ENCODE measurements at regions not wholly inside any gene's neighbourhood (a gene's known extent, or its start where the extent isn't known, plus 50 kb on each side); places are given as distances from the start of the nearest gene placed in this dataset.

- WGBS, 2 donors = 89 to 96% methylated on average over 4 of the region's 4 CpGs
Measured at GRCh38 chr11:119904531-119905035, 175.6 kb upstream of the NECTIN1 start.

DNA sequence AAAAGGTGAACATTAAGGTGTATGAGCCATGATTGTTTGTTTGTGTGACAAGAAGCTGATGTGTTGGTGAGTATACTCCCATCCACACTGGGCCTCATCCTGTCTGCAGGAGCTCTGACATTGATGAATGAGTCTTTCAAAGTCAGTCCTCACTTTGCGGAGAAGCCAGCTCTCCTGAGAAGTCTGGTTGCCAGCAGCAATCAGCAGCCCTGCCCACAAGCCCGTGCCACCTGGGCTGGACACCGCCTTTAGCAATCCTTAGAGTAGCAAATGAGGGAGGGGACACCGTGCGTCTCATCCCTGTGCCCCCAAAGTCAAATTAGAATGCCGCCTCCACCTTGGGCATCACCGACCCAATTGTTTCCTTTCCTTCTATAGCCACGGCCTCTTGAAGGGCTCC lies 174.8 kb upstream of the NECTIN1 start:
- Histone ChIP-seq H3K9me3 (ENCODE audit: control insufficient read depth in 4 of 4, insufficient read depth in 3 of 4, low read length in 3 of 4) (no peaks in the 10 kb centered on the region), H3K4me3 (no peak overlapping the region), H3K36me3 (ENCODE audit: control insufficient read depth in 4 of 4, insufficient read depth in 4 of 4, low read length in 4 of 4) (no peaks in the 10 kb centered on the region), H3K4me1 (ENCODE audit: control insufficient read depth in 5 of 5, insufficient read depth in 5 of 5, low read length in 5 of 5) (peaks cover 0 to 15% (median 3%) of the 10 kb centered on the region in 5 donors), H3K27ac (ENCODE audit: low read depth in 1 of 2, low read length in 1 of 2) (no peak overlapping the region), H3K9ac (ENCODE audit: insufficient read depth in 1 of 2, low read length in 2 of 2) (no peak overlapping the region), H3K27me3 (ENCODE audit: control insufficient read depth in 3 of 3, insufficient read depth in 3 of 3, low read length in 2 of 3) (no peaks in the 10 kb centered on the region)
- 87 to 89% methylated on average over 8 of the region's 8 CpGs for WGBS, 2 donors
- TF ChIP-seq CTCF (IDR thresholded peaks at IDR 0.05; ENCODE audit: control extremely low read depth, extremely low read depth) = no peak
- DNase-seq (no peak), ATAC-seq (ENCODE audit: insufficient read depth, low FRiP score) (no peak)

More at GRCh38 chr11:119904531-119905035, 175.6 kb upstream of the NECTIN1 start:
- no peaks in the 10 kb centered on the region for H3K9me3 ChIP-seq (ENCODE audit: control insufficient read depth in 4 of 4, insufficient read depth in 3 of 4, low read length in 3 of 4)
- H3K4me3 ChIP-seq = no peak overlapping the region
- no peaks in the 10 kb centered on the region for H3K27me3 ChIP-seq (ENCODE audit: control insufficient read depth in 3 of 3, insufficient read depth in 3 of 3, low read length in 2 of 3)
- H3K4me1 ChIP-seq (ENCODE audit: control insufficient read depth in 5 of 5, insufficient read depth in 5 of 5, low read length in 5 of 5) = peaks cover 0 to 15% (median 3%) of the 10 kb centered on the region in 5 donors
- ATAC-seq (ENCODE audit: insufficient read depth, low FRiP score) = no peak
- DNase-seq = no peak
- no peak overlapping the region for H3K27ac ChIP-seq (ENCODE audit: low read depth in 1 of 2, low read length in 1 of 2)
- H3K36me3 ChIP-seq (ENCODE audit: control insufficient read depth in 4 of 4, insufficient read depth in 4 of 4, low read length in 4 of 4) = no peaks in the 10 kb centered on the region
- H3K9ac ChIP-seq (ENCODE audit: insufficient read depth in 1 of 2, low read length in 2 of 2) = no peak overlapping the region
- no peak for TF ChIP-seq CTCF (IDR thresholded peaks at IDR 0.05; ENCODE audit: control extremely low read depth, extremely low read depth)

DNA sequence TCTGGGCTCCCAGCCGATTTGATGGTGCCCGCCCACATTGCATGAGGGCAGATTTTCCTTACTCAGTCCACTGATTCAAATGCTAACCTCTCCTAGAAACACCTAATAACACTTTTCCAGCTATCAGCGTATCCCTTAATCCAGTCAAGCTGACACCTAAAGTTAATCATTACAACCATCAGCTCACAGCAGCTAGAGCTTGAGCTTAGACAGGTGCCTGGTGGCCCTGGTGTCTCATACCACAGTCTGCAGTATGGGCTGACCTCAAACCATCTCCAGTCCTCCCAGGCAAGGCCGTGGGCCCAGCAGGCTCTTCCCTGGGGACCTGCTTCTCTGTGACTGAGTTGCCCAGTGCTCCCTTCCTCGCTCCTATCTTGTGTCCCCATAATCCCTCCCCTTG lies 174.4 kb upstream of the NECTIN1 start:
- no peak overlapping the region for H3K27ac ChIP-seq (ENCODE audit: low read depth in 1 of 2, low read length in 1 of 2)
- no peaks in the 10 kb centered on the region for H3K27me3 ChIP-seq (ENCODE audit: control insufficient read depth in 3 of 3, insufficient read depth in 3 of 3, low read length in 2 of 3)
- no peaks in the 10 kb centered on the region for H3K9me3 ChIP-seq (ENCODE audit: control insufficient read depth in 4 of 4, insufficient read depth in 3 of 4, low read length in 3 of 4)
- DNase-seq (no peak), ATAC-seq (ENCODE audit: insufficient read depth, low FRiP score) (no peak)
- WGBS, 2 donors = 67 to 88% methylated on average over 5 of the region's 5 CpGs
- peaks cover 0 to 14% (median 3%) of the 10 kb centered on the region in 5 donors for H3K4me1 ChIP-seq (ENCODE audit: control insufficient read depth in 5 of 5, insufficient read depth in 5 of 5, low read length in 5 of 5)
- no peak overlapping the region for H3K4me3 ChIP-seq
- no peak overlapping the region for H3K9ac ChIP-seq (ENCODE audit: insufficient read depth in 1 of 2, low read length in 2 of 2)
- no peak for TF ChIP-seq CTCF (IDR thresholded peaks at IDR 0.05; ENCODE audit: control extremely low read depth, extremely low read depth)
- H3K36me3 ChIP-seq (ENCODE audit: control insufficient read depth in 4 of 4, insufficient read depth in 4 of 4, low read length in 4 of 4) = no peaks in the 10 kb centered on the region

DNA sequence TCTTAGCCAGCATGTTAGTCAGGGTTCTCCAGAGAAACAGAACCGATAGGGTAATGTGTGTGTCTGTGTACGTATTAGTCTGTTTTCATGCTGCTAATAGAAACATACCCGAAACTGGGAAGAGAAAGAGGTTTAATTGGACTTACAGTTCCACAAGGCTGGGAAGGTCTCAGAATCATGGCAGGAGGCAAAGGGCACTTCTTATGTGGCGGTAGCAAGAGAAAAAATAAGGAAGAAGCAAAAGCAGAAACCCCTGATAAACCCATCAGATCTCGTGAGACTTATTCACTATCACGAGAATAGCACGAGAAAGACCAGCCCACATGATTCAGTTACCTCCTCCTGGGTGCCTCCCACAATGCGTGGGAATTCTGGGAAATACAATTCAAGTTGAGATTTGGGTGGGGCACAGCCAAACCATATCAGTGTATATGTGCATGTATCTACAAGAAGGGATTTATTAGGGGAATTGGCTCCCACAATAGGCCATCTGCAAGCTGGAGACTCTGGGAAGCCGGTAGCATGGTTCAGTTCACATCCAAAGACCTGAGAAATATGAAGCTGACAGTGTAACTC lies 173.7 kb upstream of the NECTIN1 start:
- TF ChIP-seq CTCF (IDR thresholded peaks at IDR 0.05; ENCODE audit: control extremely low read depth, extremely low read depth) = no peak
- WGBS, 2 donors = 87 to 89% methylated on average over 9 of the region's 9 CpGs
- DNase-seq = no peak
- Histone ChIP-seq H3K36me3 (ENCODE audit: control insufficient read depth in 4 of 4, insufficient read depth in 4 of 4, low read length in 4 of 4) (no peaks in the 10 kb centered on the region), H3K4me1 (ENCODE audit: control insufficient read depth in 5 of 5, insufficient read depth in 5 of 5, low read length in 5 of 5) (peaks cover 0 to 9% (median 3%) of the 10 kb centered on the region in 5 donors), H3K9me3 (ENCODE audit: control insufficient read depth in 4 of 4, insufficient read depth in 3 of 4, low read length in 3 of 4) (no peaks in the 10 kb centered on the region), H3K27me3 (ENCODE audit: control insufficient read depth in 3 of 3, insufficient read depth in 3 of 3, low read length in 2 of 3) (no peaks in the 10 kb centered on the region), H3K4me3 (no peak overlapping the region), H3K9ac (ENCODE audit: insufficient read depth in 1 of 2, low read length in 2 of 2) (no peak overlapping the region), H3K27ac (ENCODE audit: low read depth in 1 of 2, low read length in 1 of 2) (no peak overlapping the region)
- no peak for ATAC-seq (ENCODE audit: insufficient read depth, low FRiP score)

Measured in lung (tissue), 11 donors.